ENCODE measurements at regions not wholly inside any gene's neighbourhood (a gene's known extent, or its start where the extent isn't known, plus 50 kb on each side); places are given as distances from the start of the nearest gene placed in this dataset.

GRCh38 chr3:28808068-28808467 lies 459.4 kb upstream of the AZI2 start (continued):
- TF ChIP-seq CHD7 (IDR thresholded peaks at IDR 0.05; ENCODE audit: insufficient replicate concordance, low read length) = no peak
- no peak for TF ChIP-seq KDM5A (IDR thresholded peaks at IDR 0.05; ENCODE audit: low read length)
- TF ChIP-seq CTBP2 (IDR thresholded peaks at IDR 0.05; ENCODE audit: borderline replicate concordance, insufficient read depth, insufficient read length, low read length) = no peak
- no peak for TF ChIP-seq YY1 (IDR thresholded peaks at IDR 0.05; ENCODE audit: low read depth, low read length)
- TF ChIP-seq SUZ12 (IDR thresholded peaks at IDR 0.05; ENCODE audit: low read length) = no peak
- TF ChIP-seq PHF8 (conservative IDR thresholded peaks at IDR 0.05; ENCODE audit: low read depth, low read length) = no peak
- no peak for TF ChIP-seq HDAC6 (IDR thresholded peaks at IDR 0.05; ENCODE audit: low read depth, low read length)
- TF ChIP-seq TBP (IDR thresholded peaks at IDR 0.05; ENCODE audit: low read depth, low read length) = no peak
- TF ChIP-seq CREB1 (IDR thresholded peaks at IDR 0.05) = no peak
- no peak for TF ChIP-seq NANOG (IDR thresholded peaks at IDR 0.05; ENCODE audit: insufficient read depth, low read depth, low read length, poor library complexity, severe bottlenecking)

All from H1 (cell line).